NCI-H226 (cell line): ENCODE measurements at regions not wholly inside any gene's neighbourhood (a gene's known extent, or its start where the extent isn't known, plus 50 kb on each side); places are given as distances from the start of the nearest gene placed in this dataset.

Experiments used
- DNase-seq: peaks from one replicate; pipeline ENCODE4 v3.0.0-alpha.2; 2015

DNA sequence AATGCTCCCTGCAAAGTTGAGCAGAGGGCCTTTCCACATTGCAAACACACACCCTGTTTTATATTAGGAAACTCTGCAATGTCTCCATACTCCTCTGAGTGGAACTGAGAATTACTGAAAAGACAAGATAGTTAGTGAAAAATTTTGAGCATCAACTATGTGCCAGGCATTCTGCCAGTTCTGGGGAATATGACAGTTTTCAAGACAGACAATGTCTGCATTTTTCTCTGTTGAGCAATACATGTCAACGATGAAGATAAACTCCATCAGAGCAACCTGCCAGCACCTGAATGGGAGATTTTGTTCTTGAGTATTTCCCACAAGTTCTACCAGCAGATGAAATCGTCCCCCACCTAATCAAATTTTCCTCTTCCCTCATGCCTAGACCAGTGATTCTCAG, 203.4 kb upstream of the BMPER start:
- DNase-seq = no peak

DNA sequence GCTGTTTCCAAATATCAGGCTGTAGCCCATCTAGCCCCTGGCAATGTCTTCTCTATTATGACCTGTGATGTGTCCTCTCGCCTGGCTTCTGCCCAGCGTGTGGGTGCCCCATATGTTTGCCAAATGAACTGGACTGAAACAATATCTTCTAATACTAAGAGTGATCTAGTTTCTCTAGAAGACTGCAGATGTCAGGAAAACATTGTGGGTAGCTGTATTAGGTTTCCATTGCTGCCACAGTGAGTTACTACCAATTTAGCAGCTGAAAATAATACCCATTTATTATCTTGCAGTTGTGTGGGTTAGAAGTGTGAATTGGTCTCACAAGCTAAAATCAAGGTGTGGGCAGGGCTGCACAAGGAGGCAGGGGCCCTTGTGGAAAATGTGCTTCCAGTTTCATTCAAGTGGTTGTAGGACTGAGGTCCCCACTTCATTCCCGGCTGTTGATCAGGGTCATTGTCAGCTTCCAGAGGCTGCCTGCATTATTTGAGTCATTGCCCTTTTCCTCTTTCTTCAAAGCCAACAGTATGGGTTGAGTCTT, 202.8 kb upstream of the BMPER start:
- no peak for DNase-seq

DNA sequence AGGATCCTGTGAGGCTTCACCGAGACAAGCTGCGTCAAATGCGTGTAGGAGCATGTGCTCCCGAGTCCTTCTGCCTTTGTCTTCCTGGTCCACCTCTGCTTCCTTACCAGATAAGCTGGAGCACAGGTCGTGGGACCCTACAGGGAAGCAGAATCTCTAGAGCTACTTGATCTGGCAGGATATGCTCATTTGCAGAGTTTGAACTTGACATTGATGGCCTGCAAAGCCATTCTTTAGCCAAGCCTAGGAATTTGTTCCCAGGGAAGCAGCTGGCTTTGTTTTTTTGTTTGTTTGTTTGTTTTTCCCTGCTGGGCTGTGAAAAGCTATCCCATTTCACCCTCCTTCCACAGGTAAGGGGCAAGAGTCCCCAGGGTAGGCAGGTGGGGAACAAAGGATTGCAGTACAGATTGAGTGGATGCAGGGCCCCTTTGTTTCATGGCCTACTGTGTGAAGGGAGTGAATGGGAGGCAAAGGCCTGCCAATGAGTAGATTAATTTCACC, 200.0 kb upstream of the BMPER start:
- no peak for DNase-seq

DNA sequence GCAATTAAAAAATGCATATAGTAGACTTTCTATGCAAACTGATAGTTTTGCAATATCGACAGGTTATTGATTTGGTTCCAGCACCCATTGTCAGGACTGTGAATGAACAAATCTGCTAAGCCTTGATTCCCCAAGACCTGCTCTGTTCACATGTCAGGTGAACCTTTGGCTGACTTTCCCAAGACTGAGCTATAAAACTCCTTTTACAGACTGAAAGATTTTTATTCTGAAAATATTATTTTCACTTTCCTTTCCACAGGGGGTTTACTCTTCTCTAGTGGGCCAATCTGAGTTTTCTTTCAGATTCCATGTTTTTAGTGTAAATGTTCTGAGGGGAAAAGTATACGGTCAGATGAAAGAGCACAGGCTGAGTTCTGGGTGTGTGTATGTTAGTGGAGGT, 199.2 kb upstream of the BMPER start:
- DNase-seq = no peak

DNA sequence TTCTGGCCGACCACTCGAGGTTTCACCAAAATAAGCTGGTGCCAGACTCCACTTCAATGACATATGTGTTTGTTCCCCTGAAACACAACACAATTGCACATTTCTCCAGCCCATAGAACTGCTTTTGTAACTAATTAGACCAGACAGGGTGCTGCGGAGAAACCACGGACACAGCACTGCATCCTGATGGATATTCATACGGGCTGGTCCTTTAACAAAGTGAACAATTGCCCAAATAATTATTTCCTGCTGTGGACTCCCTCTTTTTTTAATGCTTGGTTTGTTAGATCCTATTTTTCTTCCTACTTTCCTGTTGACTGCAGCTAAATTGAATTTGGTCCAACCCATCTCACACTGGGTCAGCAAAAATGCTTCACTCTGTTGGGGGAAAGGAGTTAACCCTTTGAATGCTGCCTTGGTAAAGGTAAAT, 198.6 kb upstream of the BMPER start:
- no peak for DNase-seq

DNA sequence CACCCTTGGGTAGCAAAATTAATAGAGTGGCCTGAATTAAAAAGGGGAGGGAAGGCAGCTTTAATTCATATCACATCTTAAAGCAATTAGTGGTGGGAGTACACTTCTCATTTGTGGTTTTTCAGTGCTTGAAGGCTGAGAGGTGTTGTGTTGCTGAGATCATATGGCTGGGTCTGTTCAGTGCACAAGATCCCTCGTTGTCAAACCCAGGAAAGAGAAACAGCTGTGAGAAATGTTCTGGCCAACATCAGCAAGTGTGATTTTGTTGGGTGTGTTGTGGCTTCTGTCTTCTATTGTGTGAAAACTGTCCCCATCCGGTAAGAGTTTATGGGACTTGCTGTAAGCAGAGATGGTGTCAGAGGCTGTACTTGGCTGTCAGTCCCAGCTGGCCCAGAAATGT, 197.9 kb upstream of the BMPER start:
- DNase-seq = no peak

DNA sequence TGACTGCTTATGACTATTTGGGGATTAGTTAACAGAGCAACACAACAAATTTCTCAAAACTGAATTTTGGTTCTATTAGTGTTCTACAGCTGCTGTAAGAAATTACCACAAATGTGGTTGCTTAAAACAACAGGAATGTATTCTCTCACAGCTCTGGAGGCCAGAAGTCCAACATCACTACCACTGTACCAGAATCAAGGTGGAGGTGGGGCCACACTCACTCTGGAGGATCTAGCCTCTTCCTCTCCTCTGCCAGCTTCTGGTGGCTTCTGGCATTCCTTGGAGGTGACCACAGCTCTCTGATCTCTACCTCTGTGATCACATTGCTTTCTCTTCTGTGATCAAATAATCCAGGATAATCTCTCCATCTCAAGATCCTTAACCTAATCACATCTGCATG, 194.7 kb upstream of the BMPER start:
- peak; percentile 63 for DNase-seq

DNA sequence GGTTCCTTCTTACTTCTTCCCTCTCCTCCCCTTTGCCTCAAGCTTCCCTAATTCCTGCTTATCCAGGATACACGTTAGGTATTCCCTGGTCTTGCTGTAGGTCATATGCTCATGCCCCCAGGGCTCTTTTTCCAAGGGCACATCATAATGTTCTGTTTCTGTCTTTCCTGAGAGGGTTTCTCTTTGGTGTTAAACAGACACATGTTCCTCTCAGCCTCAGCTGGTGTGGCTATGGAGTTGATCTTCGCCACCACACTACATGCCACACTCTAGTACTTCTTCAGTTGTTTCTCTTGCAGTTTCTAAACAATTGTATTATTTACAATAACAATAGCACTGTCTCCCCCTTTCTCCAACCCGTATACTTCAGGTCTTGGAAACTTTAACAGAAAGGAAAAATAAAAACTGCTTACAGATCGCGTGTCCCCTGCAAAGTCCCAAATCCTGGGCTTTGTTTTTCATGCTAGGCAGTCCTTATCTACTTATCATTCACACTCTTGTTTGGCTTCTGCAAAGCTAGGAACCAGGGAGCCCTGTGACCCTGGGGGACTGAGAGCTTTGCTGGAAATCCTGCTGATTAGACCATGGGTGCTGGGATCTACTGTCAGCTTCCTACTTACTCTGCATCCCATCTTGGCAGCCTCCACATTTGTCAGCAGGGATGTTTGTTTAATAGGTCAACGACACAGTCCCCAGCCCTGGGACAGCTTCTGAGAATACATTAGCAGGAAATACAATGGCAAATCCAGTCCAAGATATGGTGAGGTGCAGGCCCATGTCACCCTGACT, 193.9 kb upstream of the BMPER start:
- no peak for DNase-seq

DNA sequence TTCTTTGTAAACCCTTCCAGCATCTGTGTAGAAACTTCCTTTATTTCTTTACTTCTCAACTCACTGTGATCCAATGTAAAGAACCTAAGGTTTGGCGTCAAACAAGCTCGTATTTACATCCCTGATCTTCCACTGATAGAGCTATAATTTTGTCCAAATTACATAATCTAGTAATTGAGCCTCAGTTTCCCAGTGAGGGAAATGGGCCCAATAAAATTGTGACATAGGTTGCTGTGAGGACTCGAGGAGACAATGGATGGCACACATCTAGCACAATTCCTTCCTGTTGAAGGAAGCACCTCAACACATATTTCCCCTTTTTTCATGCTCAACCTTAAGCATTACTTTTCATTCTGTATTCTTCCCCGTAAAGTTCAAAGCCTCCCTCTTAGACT, 193.3 kb upstream of the BMPER start:
- DNase-seq = no peak

DNA sequence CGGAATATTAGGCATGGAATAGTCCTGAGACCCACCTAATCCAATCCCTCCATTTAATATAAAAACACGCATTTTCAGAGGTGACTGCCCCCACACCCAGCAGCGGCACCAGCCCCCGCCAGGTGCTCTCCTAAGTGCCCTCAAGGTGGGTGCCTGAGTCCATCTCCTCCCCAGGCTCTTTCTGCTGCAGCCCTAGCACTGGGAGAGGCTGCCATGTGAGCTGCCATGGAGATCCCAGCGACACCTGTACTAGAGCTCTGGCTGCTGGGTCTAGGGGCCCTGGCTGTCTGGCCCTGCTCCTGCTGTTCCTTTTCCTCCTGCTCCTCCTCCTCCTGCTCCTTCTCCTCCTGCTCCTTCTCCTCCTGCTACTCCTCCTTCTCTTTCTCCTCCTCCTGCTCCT, 191.1 kb upstream of the BMPER start:
- no peak for DNase-seq

DNA sequence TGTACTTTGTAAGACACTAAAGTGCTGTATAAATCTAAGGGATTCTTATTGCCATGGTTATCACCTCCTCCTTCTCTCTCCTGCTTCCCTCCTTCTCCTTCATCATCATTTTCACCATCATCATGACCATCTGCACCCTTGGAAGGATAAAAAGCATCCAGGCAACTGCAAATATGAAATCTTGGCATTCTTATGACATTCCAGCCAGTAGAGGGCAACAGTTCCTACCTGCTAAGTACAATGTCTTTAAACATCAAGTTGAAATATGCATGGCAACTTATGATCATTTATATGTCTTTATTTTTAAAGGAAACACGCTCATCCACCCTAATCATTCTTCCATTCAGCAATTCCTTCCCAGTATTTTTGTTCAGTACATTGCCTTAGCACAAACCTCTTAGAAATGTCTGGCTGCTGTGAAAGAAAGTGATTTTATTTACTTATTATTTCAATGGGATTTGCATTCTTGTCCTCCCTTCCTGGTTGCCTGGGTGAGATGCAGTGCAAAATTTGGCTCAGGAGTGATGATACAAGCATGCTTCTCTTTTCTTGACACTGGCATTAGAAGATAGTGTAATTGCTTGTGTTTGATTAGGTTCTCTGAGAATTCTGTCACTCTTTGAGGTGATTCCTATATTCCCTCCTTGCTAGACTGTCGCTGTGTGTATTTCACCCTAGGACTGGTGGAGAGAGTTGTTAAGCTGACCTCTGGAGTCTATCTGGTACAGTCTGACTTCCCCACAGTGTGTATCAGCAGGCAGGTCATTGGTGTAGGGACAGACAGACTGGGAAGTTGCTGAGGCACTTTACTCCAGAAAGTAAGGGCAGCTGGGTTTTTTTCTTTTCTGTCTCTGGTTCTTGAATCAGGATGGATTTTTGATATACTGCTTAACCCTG, 188.5 kb upstream of the BMPER start:
- DNase-seq = peak; percentile 75

DNA sequence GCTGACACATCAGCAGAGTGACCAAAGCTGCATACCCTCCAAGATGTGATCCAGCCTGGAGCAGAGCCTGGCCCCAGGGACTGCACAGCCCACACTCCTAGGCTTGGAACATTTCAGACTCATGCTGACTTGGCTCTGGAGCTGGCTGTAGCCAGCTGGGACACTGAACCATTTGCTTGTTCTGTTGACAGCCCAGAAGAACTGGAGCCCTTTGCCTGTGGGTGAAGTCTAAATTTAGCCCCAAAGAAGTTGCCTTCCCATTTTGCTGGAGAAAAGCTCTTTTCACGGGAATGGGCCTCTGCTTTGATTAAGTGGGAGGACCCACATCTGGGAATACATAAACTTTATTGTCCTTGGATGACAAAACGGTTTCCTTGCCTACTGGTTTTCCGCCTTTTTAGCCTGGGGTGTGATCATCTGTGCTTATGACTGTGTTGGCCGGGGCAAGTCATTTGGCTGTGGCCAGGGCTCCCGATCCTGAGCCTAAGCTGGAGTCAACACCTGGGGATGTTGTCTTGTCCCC, 186.2 kb upstream of the BMPER start:
- DNase-seq = no peak

DNA sequence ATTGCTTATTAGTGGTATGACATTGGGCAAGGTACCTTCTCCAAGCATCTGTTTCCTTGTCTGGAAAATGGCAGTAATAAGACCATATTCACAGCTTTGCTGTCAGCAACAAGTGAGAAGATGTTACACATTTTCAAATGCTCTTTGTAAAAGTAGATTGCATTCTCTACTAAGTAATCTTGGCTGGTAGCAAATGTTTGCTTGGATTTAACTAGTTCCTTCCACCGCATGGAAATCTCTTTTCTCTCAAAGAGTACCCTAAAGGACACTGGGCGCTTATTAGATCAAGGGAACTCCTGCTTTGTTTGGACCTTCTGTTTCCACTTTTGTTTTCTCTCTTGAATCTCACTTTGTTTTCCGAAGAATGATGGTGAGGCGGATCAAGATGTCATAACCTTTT, 185.2 kb upstream of the BMPER start:
- DNase-seq = no peak

DNA sequence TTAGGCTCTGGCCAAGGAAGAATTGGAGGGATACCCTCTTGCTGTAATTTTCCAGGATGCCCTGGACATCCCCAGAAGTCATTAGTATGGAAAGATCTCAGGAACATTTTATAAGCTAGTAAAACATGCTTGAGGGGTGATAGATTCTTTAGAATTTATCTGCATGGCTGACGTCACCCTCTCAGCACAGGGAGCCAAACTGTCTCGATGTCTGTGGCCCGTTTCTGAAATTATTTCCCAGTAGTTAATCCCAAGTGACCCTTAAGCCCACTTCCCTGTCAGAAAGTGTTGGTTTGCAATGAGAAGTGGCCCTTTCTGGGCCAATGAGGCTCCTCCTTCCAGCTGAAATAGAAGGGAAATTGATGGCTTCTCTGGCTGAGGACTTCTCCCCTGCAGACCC, 184.5 kb upstream of the BMPER start:
- no peak for DNase-seq

DNA sequence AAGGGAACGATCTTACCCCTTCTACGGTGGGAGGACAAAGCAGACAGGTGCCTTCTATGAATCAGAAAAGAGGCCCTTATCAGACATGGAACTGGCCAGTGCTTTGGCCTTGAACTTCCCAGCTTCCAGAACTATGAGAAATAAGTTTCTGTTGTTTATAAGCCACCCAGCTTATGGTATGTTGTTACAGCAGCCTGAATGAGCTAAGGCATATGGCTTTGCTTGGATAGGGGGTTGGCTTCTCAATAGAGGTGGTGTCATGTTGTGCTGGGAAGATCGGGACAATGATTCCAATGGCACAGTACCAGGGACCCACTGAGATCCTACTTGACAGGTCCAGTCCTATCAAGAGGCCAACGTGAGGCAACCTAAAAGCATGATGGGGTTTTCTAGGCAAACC, 183.4 kb upstream of the BMPER start:
- DNase-seq = no peak

DNA sequence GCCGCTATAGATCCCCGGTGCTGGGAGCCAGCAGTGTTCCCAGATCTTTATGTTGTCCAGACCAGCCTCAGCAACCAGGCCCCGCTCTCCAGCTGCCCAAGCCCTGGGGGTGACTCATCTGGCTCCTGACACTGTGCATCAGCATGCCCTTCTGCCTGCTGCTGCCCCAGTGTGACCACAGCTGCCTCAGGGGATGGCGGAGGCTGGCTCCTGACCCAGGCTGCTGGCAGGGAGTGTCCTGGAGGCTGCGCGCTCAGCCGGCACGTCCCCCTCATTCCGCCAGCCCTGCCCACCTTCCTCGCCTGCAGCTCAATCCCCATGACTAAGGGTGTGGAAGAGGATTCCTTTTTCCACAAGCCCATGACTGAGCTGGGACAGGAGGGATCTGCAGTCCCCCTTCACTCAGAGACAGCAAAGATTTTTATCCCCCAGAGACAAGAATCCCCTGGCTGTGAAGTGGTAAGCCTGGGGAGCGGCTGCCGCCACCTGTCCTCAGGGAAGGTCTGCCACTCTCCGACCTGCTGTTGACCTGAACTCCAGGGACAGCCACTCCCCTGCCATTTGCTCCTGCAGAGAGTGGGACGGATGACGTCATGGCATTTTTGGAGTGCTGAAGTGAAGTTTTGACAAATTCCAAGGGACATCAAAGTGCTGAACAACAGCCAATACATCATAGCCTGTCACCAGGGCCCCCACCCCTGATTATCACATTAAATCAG, 182.8 kb upstream of the BMPER start:
- peak; percentile 100 for DNase-seq

DNA sequence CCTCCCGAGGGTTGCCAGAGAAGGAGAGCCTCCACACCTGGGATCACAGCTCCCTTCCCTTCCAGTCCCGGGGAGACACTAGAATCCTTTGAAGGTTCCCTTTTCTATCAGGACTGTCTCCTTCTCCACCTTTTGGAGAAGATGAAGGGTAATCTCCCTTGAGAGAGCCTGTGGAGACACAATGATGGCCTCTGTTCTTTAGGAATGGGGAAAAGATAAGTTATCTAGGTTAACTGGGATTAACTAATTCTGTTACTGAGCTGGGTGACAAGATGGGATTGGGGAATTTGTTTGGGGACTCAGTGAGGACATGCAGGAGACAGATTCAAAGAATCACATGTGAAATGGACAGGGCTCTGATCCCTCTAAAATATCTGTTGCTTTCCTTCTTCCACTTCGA, 181.1 kb upstream of the BMPER start:
- DNase-seq = no peak

DNA sequence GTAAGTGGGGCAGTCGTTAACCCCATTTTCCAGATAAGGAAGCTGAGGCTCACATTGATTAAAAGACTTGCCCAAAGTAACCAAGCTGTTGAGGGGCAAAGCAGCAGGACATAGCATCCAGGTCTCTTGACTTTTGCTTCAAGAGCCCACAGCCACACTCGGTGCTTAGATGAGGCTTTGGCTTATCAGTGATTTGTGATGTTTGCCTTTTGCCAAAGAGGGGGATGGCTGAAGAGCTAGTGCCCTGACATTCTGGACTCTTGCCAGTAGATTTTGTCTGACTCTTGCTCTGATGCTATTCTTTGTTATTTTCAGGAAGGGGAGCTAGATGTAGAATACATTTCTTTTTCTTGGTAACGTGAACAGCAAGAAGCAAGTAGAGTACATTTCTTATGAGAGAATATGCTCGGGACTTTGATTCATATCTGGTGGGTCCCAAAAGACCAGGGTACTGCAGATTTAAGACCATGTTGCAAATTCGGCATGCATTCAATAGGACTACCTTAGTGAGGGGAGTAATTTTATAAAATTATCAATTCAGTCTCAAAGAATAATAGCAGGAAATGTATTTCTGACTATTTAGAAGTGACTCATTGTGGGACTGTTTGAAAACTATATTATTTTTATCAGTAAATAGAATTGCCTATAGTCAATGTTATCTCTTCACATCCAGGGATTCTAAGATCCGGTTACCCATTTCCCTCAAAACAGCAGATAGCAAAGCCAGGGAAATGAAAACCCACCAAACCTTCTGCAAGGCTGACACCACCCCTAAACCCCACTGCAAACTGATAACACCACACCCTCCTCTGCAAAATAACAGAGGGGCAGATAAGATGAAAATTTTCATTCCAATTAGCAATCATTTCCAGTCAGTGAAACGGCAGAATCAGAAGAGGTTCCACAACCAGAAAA, 180.0 kb upstream of the BMPER start:
- no peak for DNase-seq

DNA sequence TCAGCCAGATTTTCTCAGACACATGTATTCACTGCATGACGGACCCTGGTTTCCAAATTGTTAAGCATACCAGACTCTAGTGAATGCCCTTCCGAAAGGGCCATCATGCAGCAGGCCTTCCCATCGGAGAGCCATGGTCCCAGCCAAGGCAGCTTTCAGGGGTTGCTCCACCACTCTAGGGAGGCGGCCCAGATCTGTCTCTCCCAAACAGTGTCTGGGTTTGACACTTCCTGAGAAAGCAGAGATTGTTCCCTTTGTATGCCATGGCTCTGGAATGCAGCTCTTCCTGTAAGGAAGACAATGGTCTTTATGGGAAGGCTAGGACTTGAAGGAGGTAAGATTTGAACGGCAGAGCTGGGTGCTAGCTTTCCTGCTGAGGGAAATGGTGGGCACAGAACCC, 178.8 kb upstream of the BMPER start:
- DNase-seq = peak; percentile 38

DNA sequence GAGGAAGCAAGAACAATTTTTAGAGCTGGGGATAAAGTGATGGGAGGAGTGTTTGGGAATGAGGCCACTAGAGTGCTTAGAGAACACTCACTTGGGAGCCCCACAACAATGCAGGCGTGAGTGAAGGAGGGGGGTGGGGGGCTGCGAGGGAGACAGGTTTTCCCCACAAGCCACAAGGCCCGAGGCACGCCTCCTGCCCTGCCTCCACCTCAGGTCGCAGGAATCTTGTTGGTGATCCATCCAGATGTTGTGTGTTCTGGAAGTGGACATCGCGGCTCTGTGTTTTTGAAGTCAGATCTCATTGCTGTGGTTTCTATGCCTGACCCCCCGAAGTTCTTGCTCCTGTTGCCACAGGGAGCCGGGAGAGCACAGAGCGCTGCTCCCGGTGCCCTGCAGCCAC, 178.0 kb upstream of the BMPER start:
- DNase-seq = no peak

DNA sequence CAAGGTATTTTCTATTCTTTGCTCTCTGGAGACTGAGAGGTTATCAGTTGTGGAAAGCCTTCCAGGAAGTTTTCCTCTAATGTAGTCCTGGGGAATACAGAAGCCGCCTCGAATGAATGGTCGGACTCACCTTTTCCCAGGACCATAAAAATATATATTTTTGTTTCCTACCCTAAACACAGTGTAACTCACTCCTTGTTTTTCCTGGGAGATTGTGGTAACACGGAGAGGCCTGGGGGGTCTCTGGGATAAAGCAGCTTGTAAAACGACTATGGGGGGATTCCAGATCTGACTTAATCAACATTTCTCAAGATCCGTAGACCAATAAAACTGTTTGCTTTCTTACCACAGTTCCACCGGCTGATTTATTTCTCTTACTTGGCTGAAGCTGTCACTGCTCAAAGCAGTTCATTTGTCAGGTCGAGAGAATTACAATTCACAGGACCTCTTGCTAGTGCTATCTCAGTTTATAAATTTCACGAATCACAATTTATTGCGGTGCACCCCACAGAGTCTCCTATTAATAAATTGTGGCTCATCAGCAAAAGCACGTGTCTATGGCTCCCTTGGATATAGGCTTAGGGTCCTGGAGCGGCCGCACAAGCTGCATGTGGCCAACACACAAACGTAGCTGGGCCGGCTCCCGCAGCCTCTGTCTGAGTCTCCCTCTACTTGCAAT, 176.3 kb upstream of the BMPER start:
- DNase-seq = no peak
